NB4 (cell line): ENCODE measurements at regions not wholly inside any gene's neighbourhood (a gene's known extent, or its start where the extent isn't known, plus 50 kb on each side); places are given as distances from the start of the nearest gene placed in this dataset.

ENCODE experiments used
- DNase-seq: peaks from one replicate; pipeline ENCODE4 v3.0.0; 2010; ENCODE audit warnings: low read depth
- H3K4me3 ChIP-seq: one replicate; pipeline ENCODE4 v1.5.1; 2011; ENCODE audit warnings: mild to moderate bottlenecking, low read depth, low read length, moderate library complexity
- CTCF ChIP-seq: IDR thresholded peaks from one replicate; pipeline ENCODE4 v1.5.1; 2012; ENCODE audit warnings: low read depth, low read length
- MAX ChIP-seq: IDR thresholded peaks from 2 replicates; pipeline ENCODE4 v1.6.1; 2011; ENCODE audit warnings: low read depth, low read length
- MYC ChIP-seq: IDR thresholded peaks from 2 replicates; pipeline ENCODE4 v1.6.1; 2011; ENCODE audit warnings: low read depth, low read length
- POLR2A ChIP-seq: IDR thresholded peaks from 2 replicates; pipeline ENCODE4 v1.6.1; 2011; ENCODE audit warnings: mild to moderate bottlenecking; ENCODE audit not compliant: insufficient read length; ENCODE audit errors: extremely low read depth

- no peak for DNase-seq
- TF ChIP-seq CTCF = no peak
- TF ChIP-seq MAX = no peak
- TF ChIP-seq MYC = no peak
- TF ChIP-seq POLR2A = no peak
- no peak overlapping the region for H3K4me3 ChIP-seq
These were observed 254.7 kb upstream of the FANCL start for GRCh38 chr2:58495806-58496205.

GRCh38 chr2:58494071-58494501 is 253.0 kb upstream of the FANCL start:
- H3K4me3 ChIP-seq = no peak overlapping the region
- TF ChIP-seq MAX (no peak), MYC (no peak), POLR2A (no peak), CTCF (no peak)
- DNase-seq = no peak

- TF ChIP-seq MYC = no peak
- TF ChIP-seq POLR2A = no peak
- no peak for TF ChIP-seq MAX
- TF ChIP-seq CTCF = no peak
- DNase-seq = no peak
- H3K4me3 ChIP-seq = no peak overlapping the region
These were observed 243.5 kb upstream of the FANCL start for GRCh38 chr2:58484629-58485028.

- H3K4me3 ChIP-seq = no peak overlapping the region
- TF ChIP-seq MAX (no peak), MYC (no peak), POLR2A (no peak), CTCF (no peak)
- no peak for DNase-seq
These were observed 243.1 kb upstream of the FANCL start for GRCh38 chr2:58484221-58484620.

GRCh38 chr2:58483307-58483706 is 242.2 kb upstream of the FANCL start:
- no peak for DNase-seq
- no peak overlapping the region for H3K4me3 ChIP-seq
- no peak for TF ChIP-seq POLR2A
- no peak for TF ChIP-seq MAX
- no peak for TF ChIP-seq MYC
- TF ChIP-seq CTCF = no peak

GRCh38 chr2:58481670-58482069 is 240.5 kb upstream of the FANCL start:
- DNase-seq = no peak

More at GRCh38 chr2:58481670-58482069, 240.5 kb upstream of the FANCL start:
- no peak for TF ChIP-seq POLR2A
- TF ChIP-seq CTCF = no peak
- TF ChIP-seq MYC = no peak
- no peak for TF ChIP-seq MAX
- H3K4me3 ChIP-seq = no peak overlapping the region
